ENCODE measurements at regions not wholly inside any gene's neighbourhood (a gene's known extent, or its start where the extent isn't known, plus 50 kb on each side); places are given as distances from the start of the nearest gene placed in this dataset.

GRCh38 chr18:23334569-23334968, 118.5 kb upstream of the RIOK3 start:
- no peak overlapping the region for H3K27ac ChIP-seq
- H3K4me3 ChIP-seq, result no peak overlapping the region
- no peak for DNase-seq
- no peaks in the 10 kb centered on the region for H3K4me1 ChIP-seq
- TF ChIP-seq POLR2AphosphoS5 (IDR thresholded peaks at IDR 0.05), result no peak
- TF ChIP-seq EP300 (IDR thresholded peaks at IDR 0.05), result no peak
- no peak for TF ChIP-seq CTCF (IDR thresholded peaks at IDR 0.05)
- TF ChIP-seq POLR2A (IDR thresholded peaks at IDR 0.05), result no peak
- no peaks in the 10 kb centered on the region for H3K9me3 ChIP-seq
- H3K36me3 ChIP-seq, result peaks cover 0 to 3% (median 0%) of the 10 kb centered on the region in 4 donors
- 97% methylated on average over 13 of the region's 13 CpGs for WGBS, 2 donors
- no peaks in the 10 kb centered on the region for H3K27me3 ChIP-seq
- intact Hi-C loops (cut with DNase I), result no loop called here

GRCh38 chr18:23336101-23336500, 117.0 kb upstream of the RIOK3 start:
- H3K4me1 ChIP-seq, result no peaks in the 10 kb centered on the region
- 82 to 91% methylated on average over 6 of the region's 6 CpGs for WGBS, 2 donors
- H3K9me3 ChIP-seq, result no peaks in the 10 kb centered on the region
- peaks cover 0 to 3% (median 0%) of the 10 kb centered on the region in 4 donors for H3K36me3 ChIP-seq
- no peak overlapping the region for H3K4me3 ChIP-seq
- DNase-seq, result no peak
- H3K27ac ChIP-seq, result no peak overlapping the region
- intact Hi-C loops (cut with DNase I), result loop anchor here (5.0 kb wide), 1 partner anchor 144 kb away; no protein-coding TSS in a partner anchor
- no peaks in the 10 kb centered on the region for H3K27me3 ChIP-seq
- TF ChIP-seq EP300 (IDR thresholded peaks at IDR 0.05) (no peak), POLR2AphosphoS5 (IDR thresholded peaks at IDR 0.05) (no peak), CTCF (IDR thresholded peaks at IDR 0.05) (no peak), POLR2A (IDR thresholded peaks at IDR 0.05) (no peak)

GRCh38 chr18:23337599-23338444, 115.3 kb upstream of the RIOK3 start:
- intact Hi-C loops (cut with DNase I), result loop anchor here (5.0 kb wide), 1 partner anchor 146 kb away; no protein-coding TSS in a partner anchor
- no peak for DNase-seq
- TF ChIP-seq EP300 (IDR thresholded peaks at IDR 0.05), result no peak
- no peak overlapping the region for H3K4me3 ChIP-seq
- WGBS, 2 donors, result 88 to 93% methylated on average over 3 of the region's 3 CpGs
- no peak overlapping the region for H3K27ac ChIP-seq
- no peaks in the 10 kb centered on the region for H3K36me3 ChIP-seq
- H3K4me1 ChIP-seq, result no peaks in the 10 kb centered on the region
- no peaks in the 10 kb centered on the region for H3K9me3 ChIP-seq
- H3K27me3 ChIP-seq, result no peaks in the 10 kb centered on the region

- H3K4me3 ChIP-seq, result no peak overlapping the region
- peak overlapping the region in 1 of 4 donors; percentile 12 for H3K27ac ChIP-seq
- 88 to 90% methylated on average over 9 of the region's 9 CpGs for WGBS, 2 donors
- H3K36me3 ChIP-seq, result no peaks in the 10 kb centered on the region
- intact Hi-C loops (cut with DNase I), result no loop called here
- no peaks in the 10 kb centered on the region for H3K9me3 ChIP-seq
- DNase-seq, result no peak
- H3K27me3 ChIP-seq, result no peaks in the 10 kb centered on the region
- TF ChIP-seq CTCF (IDR thresholded peaks at IDR 0.05), result no peak
- TF ChIP-seq EP300 (IDR thresholded peaks at IDR 0.05), result no peak
- no peak for TF ChIP-seq POLR2AphosphoS5 (IDR thresholded peaks at IDR 0.05)
- no peak for TF ChIP-seq POLR2A (IDR thresholded peaks at IDR 0.05)
- H3K4me1 ChIP-seq, result no peaks in the 10 kb centered on the region
Observed at GRCh38 chr18:23340661-23341060, 112.4 kb upstream of the RIOK3 start.

- TF ChIP-seq CTCF (IDR thresholded peaks at IDR 0.05), result no peak
- no peak for TF ChIP-seq POLR2AphosphoS5 (IDR thresholded peaks at IDR 0.05)
- no peak for TF ChIP-seq EP300 (IDR thresholded peaks at IDR 0.05)
- TF ChIP-seq POLR2A (IDR thresholded peaks at IDR 0.05), result no peak
- H3K9me3 ChIP-seq, result no peaks in the 10 kb centered on the region
- no peaks in the 10 kb centered on the region for H3K4me1 ChIP-seq
- no peak overlapping the region for H3K27ac ChIP-seq
- no peak overlapping the region for H3K4me3 ChIP-seq
- H3K27me3 ChIP-seq, result no peaks in the 10 kb centered on the region
- intact Hi-C loops (cut with DNase I), result no loop called here
- H3K36me3 ChIP-seq, result no peaks in the 10 kb centered on the region
- DNase-seq, result no peak
- WGBS, 2 donors, result 82 to 86% methylated on average over 9 of the region's 9 CpGs
Observed at GRCh38 chr18:23341383-23341782, 111.7 kb upstream of the RIOK3 start.

Data from sigmoid colon (tissue), 6 donors.